GM18951 (cell line): ENCODE measurements at regions not wholly inside any gene's neighbourhood (a gene's known extent, or its start where the extent isn't known, plus 50 kb on each side); places are given as distances from the start of the nearest gene placed in this dataset.

Experiments
- POLR2A ChIP-seq: IDR thresholded peaks from 4 replicates; pipeline ENCODE4 v1.6.1; 2011; ENCODE audit warnings: mild to moderate bottlenecking; ENCODE audit not compliant: insufficient read length, insufficient read depth; ENCODE audit errors: extremely low read depth
- in situ Hi-C: fragments of 300-500 bp; cut with MboI; formaldehyde crosslinking; loops from one replicate; pipeline ENCODE4 v1.12.0; 2022; ENCODE audit warnings: low sequenced_read_pairs, mixed read lengths, inconsistent platforms; ENCODE audit not compliant: unreplicated experiment

DNA sequence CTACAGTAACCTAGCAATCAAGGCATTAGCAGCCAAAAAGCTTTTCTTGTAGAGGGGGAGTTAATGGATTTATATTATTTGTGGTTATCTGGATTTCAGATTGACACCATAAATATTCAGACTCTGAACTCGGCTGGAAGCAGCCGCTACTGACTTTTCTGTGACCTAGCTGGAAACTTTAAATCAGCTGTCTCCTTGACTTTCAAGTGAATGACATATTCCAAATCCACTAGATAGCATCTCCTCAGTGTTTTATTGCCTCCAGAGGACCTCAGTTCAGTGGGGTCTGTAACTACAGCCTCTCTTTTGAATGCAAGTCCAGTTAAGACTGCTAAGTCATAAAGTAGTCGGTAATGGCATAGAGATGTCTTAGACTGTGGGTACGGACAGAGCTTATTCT lies 448.5 kb downstream of the NUF2 start:
- no peak for TF ChIP-seq POLR2A
- in situ Hi-C loops, result no loop called here

DNA sequence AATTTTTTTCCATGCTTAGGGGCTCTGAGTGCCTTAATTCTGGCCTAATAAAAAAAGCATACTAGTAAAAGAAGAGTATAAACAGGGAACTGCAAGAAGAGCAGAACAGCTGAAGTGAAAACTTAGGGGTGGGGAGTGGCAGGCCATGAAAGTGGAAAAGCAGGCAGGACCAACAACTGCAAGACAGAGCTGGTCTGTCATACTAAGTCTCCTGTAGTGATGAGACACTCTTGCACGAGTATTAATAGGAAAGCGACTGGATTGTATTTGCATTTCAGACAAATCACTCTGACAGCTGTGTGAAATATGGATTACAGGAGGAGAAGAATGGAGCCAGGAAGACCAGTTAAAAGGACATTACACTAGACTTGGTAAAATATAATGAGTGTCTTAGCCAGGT lies 449.9 kb downstream of the NUF2 start:
- TF ChIP-seq POLR2A, result no peak
- in situ Hi-C loops, result no loop called here

DNA sequence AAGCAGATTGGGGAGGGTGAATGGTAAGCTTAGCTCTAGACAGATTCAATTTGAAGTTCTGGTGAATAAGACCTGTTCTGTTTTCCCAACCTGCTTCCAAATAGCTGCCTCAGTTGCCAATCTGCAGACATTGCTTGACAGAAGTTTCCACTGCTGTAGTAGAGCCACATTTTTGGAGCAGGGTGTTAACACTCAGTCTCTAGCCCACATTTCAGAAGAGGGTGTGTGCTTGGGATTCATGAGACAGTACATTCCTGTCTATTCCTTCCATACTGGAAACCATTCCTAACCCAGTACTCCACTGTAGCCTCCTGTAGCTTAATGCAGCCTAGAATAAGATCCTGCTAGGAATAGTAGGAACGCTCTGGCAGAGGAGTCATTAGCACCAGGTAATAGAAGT lies 450.5 kb downstream of the NUF2 start:
- in situ Hi-C loops, result no loop called here
- TF ChIP-seq POLR2A, result no peak

DNA sequence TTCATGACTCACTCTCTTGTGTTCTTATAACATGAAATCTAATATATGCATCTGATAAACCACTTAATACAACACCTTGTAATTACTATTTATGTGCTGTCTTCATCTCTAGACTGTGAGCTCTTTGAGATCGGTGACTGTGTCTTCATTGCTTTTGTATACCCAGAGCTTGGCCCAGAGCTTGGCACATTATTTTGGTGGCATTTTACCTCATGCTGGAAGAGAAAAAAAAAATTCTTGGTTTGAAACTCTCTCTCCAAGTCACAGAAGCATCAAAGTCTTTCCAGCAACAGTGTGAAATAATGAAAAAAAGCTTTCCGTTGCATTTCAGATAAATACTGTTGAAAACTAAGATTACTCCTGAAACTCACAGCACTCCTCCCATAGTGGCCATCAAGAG lies 451.6 kb downstream of the NUF2 start:
- in situ Hi-C loops, result no loop called here
- TF ChIP-seq POLR2A, result no peak

DNA sequence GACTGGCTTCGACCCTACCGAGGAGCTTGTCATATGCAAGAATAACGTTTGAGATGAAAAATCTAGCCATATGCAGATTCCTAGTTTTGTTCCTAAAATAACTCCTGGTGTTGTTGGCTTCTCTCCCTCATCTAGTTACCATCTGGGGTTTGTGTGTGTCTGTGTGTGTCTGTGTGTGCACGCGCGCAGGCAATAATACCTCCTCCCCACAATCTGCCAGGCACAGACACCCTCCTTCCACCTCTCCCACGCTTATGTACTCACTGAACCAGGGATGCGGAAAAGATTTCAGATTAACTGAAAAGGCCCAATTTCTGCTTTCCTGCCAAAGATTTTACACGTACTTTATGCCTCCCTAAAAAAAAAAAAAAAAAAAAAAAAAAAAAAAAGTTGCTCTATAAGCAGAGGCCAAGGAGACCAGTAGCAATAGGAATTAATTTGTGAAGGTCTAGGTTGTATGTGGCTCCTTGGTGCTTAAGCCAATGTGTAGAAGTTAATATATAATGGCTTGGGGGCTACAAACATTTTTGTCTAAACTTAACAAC lies 452.7 kb downstream of the NUF2 start:
- TF ChIP-seq POLR2A, result no peak
- in situ Hi-C loops, result no loop called here

DNA sequence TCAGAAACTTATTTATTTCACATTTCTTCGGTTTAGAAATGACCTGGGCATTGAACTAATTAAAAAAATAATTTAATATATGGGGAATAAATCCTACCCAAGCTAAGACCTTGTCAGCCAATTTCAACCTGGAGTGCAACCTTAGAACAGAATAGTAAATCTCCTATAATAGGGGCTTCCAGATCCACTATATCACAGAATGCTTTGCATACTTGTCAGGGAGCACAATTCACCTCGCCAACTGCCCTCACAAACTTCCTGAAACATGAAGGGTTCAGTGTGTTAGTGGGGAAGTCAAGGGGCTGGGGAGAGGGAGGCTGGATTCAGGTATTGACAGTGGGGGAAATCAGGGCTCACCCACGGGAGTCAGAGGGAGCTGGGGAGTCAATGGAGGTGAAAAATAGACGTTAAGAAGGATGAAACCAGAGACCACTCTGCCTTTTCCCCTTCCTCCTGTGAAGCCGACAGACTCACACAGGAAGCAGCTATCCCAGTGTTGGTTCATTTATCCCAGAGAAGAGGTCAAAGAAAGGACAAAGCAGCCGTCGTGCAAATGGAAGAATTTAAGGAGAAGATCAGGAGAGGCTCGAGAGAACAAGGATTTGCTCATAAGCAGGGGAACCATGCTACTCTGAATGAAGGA lies 453.3 kb downstream of the NUF2 start:
- TF ChIP-seq POLR2A, result no peak
- in situ Hi-C loops, result no loop called here

DNA sequence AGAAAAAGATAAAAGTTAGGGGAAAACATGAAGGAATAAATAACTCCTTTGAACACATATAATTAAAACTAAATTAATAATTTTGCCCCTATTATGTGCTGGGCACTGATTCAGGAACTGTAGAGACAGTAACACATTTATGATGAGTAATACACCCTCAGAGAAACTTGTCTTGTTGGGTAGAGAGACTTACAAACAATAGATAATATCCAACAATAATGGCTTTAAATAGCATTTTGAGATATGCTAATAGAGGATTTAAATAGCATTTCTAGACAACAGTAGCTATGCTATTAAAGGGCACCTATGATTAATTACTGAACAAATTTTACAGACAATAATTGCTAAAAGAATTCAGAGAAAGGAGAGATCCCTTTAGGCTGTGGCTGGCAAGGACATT lies 455.5 kb downstream of the NUF2 start:
- no peak for TF ChIP-seq POLR2A
- in situ Hi-C loops, result no loop called here

DNA sequence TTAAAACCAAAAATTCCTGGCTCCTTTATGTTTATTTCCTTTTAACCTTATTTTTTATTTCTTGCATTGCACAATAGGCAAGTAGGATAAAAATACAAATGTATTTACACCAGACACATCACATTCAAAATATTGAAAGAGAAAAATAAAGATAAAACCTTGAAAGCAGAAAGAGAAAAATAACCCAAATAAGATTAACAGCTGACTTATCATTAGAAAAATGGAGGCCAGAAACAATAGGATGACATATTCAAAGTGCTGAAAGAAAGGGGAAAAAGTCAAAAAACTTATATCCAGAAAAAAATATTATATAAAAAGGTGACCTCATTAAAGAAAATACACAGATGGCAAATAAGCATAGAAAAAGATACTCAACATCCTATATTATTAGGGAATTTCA lies 459.4 kb downstream of the NUF2 start:
- in situ Hi-C loops, result no loop called here
- TF ChIP-seq POLR2A, result no peak

DNA sequence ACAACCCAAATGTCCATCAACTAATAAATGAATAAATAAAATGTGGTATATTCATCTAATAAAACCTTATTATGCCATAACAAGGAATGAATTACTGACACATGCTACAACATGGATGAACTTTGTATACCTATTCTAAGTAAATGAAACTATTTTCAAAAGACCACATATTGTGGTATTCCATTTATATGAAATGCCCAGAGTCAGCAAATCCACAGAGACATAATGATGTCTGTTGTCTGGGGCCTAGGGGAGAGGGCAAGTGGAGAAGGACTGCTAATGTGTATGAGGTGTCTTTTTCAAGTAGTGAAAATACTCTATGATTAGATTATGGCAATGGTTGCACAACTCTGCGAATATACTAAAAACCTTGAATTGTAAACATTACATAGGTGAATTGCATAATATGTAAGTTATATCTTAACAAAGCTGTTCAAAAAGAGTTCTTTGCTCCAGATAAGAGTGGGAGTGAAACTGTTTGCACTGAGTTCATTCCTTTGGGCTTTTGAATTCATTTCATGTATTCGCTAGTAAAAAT lies 464.2 kb downstream of the NUF2 start:
- TF ChIP-seq POLR2A, result no peak
- in situ Hi-C loops, result no loop called here

DNA sequence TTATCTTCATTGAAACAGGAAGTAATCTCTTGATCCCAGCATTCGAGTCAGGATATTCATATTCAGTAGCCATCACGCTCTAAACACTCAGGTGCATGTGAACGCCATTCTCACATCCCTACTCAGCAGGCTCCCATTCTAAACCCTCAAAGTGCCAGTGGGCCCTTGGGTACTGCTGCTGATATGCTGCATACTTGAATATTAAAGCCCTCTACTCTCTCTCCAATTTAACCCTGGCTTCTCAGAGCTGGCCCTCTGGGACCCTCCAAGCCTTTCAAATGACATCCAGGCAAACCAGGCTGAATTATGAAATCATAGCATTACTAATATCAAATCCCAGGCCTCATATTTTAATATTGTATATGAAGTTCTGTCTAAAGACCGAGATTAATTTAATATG lies 468.2 kb downstream of the NUF2 start:
- no peak for TF ChIP-seq POLR2A
- in situ Hi-C loops, result no loop called here

DNA sequence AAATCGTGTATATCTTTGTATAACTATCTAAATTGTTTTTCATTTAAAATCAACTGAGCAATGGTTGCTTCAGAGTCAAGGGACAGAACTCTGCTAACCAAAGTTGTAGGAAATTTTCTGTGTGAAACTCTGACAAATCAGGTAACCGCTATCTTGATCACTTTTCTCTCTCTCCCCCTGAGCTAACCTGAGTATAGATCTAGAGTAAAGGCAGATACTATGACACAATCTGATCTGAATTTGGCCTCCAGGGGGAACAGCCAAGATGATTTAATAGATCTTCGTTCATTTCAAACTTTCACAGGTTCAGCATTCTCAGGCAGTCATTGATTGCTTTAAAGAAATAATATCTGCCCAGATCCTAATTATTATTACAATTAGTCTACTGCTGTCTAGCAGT lies 472.8 kb downstream of the NUF2 start:
- no peak for TF ChIP-seq POLR2A
- in situ Hi-C loops, result no loop called here

DNA sequence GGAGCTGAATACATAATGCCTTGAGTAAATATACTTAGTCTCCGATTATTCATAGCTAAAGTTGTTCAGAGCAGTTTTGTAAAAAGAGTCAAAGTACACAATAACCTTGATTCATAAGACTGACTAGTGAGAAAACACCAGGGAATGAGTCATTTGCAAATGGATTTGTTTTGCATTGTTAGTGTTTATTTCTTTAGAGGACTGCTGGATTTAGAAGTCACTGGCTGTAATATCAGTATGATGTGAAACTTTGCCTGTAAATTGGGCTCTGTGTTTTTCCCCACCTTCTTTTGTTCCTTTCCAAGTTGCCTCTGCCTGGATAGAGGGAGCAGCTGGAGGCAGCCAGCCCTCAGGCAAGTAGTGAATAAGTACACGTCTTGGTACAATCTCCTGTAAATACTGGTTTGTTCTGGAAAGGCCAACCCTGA lies 474.7 kb downstream of the NUF2 start:
- in situ Hi-C loops, result no loop called here
- TF ChIP-seq POLR2A, result no peak

DNA sequence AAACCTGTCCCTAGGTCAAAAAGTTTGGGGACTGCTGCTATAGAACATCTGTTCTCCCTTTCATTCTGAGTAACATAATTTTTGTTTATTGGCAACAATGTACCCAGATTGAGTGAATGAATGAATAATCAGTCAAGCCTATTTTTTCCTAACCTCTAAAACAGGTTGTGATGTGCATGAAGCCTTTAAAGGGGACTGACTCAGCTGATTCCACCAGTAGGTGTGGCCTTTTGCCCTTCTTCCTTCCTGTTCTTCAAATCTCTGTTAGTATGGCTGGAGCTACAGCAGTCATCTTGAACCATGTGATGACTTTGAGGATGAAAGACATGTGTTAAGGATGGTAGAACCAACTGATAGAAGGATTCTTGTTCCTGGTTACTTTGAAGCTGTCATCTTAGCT lies 476.1 kb downstream of the NUF2 start:
- no peak for TF ChIP-seq POLR2A
- in situ Hi-C loops, result no loop called here

DNA sequence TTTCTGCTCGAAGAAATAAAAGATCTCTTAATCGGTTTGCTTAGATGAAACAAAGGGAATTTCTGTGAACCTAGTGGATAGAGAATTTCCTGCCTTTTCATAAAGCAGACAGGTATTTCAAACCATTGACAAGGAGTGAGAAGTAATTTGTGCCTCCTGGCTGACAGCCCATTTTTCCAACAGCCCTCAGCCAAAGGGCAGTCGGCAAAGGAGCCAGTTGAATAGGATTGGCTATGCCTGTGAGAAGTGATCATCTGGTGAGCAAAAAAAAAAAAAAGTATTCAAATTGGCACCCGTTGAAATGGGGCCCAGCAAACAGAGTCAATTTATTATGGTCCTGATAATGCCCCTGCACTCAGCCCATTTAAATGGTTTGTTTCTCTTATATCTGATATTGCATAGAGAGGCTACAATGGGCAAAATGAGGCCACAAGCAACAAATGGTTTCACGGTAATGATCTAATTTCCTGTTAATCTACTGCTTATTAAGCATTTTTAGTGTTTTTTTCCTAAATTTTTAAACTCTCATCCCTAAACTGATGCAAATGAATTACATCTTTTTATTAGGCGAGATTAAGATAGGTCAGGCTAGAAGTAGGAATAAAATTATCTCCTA lies 477.5 kb downstream of the NUF2 start:
- TF ChIP-seq POLR2A, result no peak
- in situ Hi-C loops, result no loop called here

DNA sequence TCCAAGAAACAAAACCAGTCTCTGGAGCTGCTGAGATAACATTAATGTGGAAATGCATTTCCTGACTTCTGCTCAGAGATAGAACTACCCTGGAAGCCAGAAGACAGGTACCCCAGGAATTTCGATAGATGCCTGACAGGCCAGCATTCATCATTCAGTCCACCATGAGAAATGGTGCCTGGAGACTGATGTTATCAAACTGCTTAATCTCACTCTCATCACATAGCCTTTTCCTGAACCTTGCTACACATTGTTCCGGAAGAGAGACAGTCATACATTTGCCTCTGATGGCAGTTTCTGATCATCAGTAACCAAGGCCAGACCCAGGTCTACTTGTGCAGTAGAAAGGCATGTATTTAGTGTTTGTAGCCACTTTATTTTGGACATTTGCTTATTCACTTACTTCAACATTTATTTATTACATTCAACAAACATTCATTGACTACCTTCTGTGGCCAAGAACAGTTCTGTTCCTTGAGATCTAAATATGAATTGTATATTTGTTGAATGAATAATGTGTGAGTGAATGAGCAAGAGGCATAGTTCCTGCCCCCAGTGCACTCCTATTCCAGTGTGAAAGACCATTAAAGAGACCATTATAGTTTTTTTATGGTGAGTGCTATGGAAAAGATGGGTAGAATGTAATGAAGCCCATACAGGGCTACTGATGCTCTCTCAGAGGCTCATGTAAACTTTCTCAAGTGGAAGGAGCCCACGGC lies 485.7 kb downstream of the NUF2 start:
- no peak for TF ChIP-seq POLR2A
- in situ Hi-C loops, result no loop called here
